RKO (cell line): ENCODE measurements at regions not wholly inside any gene's neighbourhood (a gene's known extent, or its start where the extent isn't known, plus 50 kb on each side); places are given as distances from the start of the nearest gene placed in this dataset.
"Not testable (repeated sequence)": the region's sequence is repeated elsewhere in the genome, so short reads cannot be mapped to it uniquely, and the experiment has no call there.

Experiments
- DNase-seq: peaks from one replicate; pipeline ENCODE4 v3.0.0-alpha.2; 2016; ENCODE audit warnings: low spot score

- no peak for DNase-seq
These were observed 286.9 kb upstream of the PTCHD4 start for GRCh38 chr6:48397887-48398286.

GRCh38 chr6:48389146-48390043, 278.4 kb upstream of the PTCHD4 start:
- no peak for DNase-seq

GRCh38 chr6:48388044-48388443, 277.0 kb upstream of the PTCHD4 start:
- DNase-seq: no peak

- no peak for DNase-seq
These were observed 267.9 kb upstream of the PTCHD4 start for GRCh38 chr6:48378884-48379407.

- no peak for DNase-seq
These were observed 266.1 kb upstream of the PTCHD4 start for GRCh38 chr6:48377115-48377514.

GRCh38 chr6:48371226-48371625, 260.2 kb upstream of the PTCHD4 start:
- DNase-seq: not testable (repeated sequence)

GRCh38 chr6:48369100-48369499, 258.1 kb upstream of the PTCHD4 start:
- DNase-seq: no peak

GRCh38 chr6:48325701-48326100, 214.7 kb upstream of the PTCHD4 start:
- no peak for DNase-seq

- DNase-seq: peak; percentile 37
These were observed 207.7 kb upstream of the PTCHD4 start for GRCh38 chr6:48318670-48319069.

GRCh38 chr6:48315915-48316314, 204.9 kb upstream of the PTCHD4 start:
- no peak for DNase-seq

GRCh38 chr6:48315051-48315719, 204.2 kb upstream of the PTCHD4 start:
- DNase-seq: no peak

- DNase-seq: no peak
These were observed 200.3 kb upstream of the PTCHD4 start for GRCh38 chr6:48311301-48311700.

GRCh38 chr6:48307573-48307972, 196.6 kb upstream of the PTCHD4 start:
- DNase-seq: no peak

GRCh38 chr6:48290595-48290994, 179.6 kb upstream of the PTCHD4 start:
- no peak for DNase-seq

- no peak for DNase-seq
These were observed 178.8 kb upstream of the PTCHD4 start for GRCh38 chr6:48289841-48290240.

GRCh38 chr6:48281217-48281616, 170.2 kb upstream of the PTCHD4 start:
- no peak for DNase-seq

- no peak for DNase-seq
These were observed 169.1 kb upstream of the PTCHD4 start for GRCh38 chr6:48280035-48280620.

- DNase-seq: no peak
These were observed 167.3 kb upstream of the PTCHD4 start for GRCh38 chr6:48278261-48278660.

GRCh38 chr6:48272518-48272917, 161.5 kb upstream of the PTCHD4 start:
- DNase-seq: no peak

- DNase-seq: no peak
These were observed 144.1 kb upstream of the PTCHD4 start for GRCh38 chr6:48255094-48255493.

GRCh38 chr6:48249071-48249470, 138.1 kb upstream of the PTCHD4 start:
- DNase-seq: no peak

GRCh38 chr6:48243071-48243470, 132.1 kb upstream of the PTCHD4 start:
- DNase-seq: no peak

GRCh38 chr6:48240287-48240686, 129.3 kb upstream of the PTCHD4 start:
- no peak for DNase-seq
